ENCODE measurements at regions not wholly inside any gene's neighbourhood (a gene's known extent, or its start where the extent isn't known, plus 50 kb on each side); places are given as distances from the start of the nearest gene placed in this dataset.

DNA sequence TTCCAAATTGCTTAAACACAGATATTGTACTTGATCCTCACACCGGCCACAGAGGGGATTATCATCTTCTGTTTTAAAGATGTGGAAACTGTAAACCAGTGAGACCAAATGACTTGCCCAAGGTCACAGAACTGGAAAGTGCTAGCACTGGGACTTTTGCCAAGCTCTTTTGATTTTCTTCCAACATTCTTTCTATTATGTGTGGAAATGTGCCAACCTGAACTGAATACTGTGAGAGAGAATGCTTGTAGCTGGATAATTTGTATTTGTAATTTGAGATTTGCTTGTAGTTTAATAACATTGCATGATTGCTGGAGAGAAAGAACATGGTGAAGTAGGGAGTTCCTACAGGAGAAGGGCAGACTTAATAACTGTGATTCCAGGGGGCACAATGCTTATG is 977.9 kb upstream of the NUDT12 start:
- CTCF ChIA-PET: no interaction called here
- no peak overlapping the region for H4K5ac ChIP-seq (ENCODE audit: low read depth, low read length)
- peak overlapping the region; percentile 32; the same call in 1 of the 2 replicates for H3K4me2 ChIP-seq (ENCODE audit: low read depth, low read length)
- no peak overlapping the region for H3K18ac ChIP-seq (ENCODE audit: low read depth, low read length)
- no peaks in the 10 kb centered on the region for H3K79me1 ChIP-seq (ENCODE audit: low read depth in 1 of 2, low read length in 2 of 2)
- DNase-seq (peak; percentile 58), ATAC-seq (ENCODE audit: low read depth) (peak; percentile 80)
- H3K14ac ChIP-seq (replicated peaks; ENCODE audit: low read depth, low read length): no peak overlapping the region
- no peaks in the 10 kb centered on the region for H3K9me1 ChIP-seq (ENCODE audit: insufficient read depth, low read length)
- H4K8ac ChIP-seq (ENCODE audit: low read depth in 2 of 2, low read length in 2 of 2): no peak overlapping the region
- H3K27ac ChIP-seq (ENCODE audit: insufficient read depth, low read length): no peak overlapping the region
- POLR2A ChIA-PET (ENCODE audit: unreplicated experiment): no interaction called here
- no peaks in the 10 kb centered on the region for H3K4me1 ChIP-seq (ENCODE audit: control insufficient read depth, insufficient read depth, low read length)
- no peaks in the 10 kb centered on the region for H4K20me1 ChIP-seq (ENCODE audit: insufficient read depth, low read length)
- no peak overlapping the region for H3K56ac ChIP-seq (ENCODE audit: extremely low read depth, insufficient read depth, low read length)
- H3K23ac ChIP-seq (ENCODE audit: low read depth, low read length): no peak overlapping the region
- no peak overlapping the region for H3K4me3 ChIP-seq (ENCODE audit: insufficient read depth, low read depth, low read length)
- dilution Hi-C loops (cut with HindIII; ENCODE audit: low sequenced_read_pairs, unreplicated experiment): no loop called here
- no peak overlapping the region for H2BK15ac ChIP-seq (ENCODE audit: low read depth, low read length)
- intact Hi-C loops (cut with micrococcal nuclease): no loop called here
- no peak overlapping the region for H3K4ac ChIP-seq (ENCODE audit: low read depth, low read length)
- H3K9me3 ChIP-seq (ENCODE audit: control insufficient read depth, insufficient read depth, low read length): no peaks in the 10 kb centered on the region
- H2BK5ac ChIP-seq (ENCODE audit: low read depth, low read length, poor library complexity, severe bottlenecking): no peak overlapping the region
- no peak overlapping the region for H2AFZ ChIP-seq (replicated peaks; ENCODE audit: low read length, poor library complexity)
- H2BK120ac ChIP-seq (ENCODE audit: low read depth, low read length): no peak overlapping the region
- H3K9ac ChIP-seq (ENCODE audit: low read depth, low read length): no peak overlapping the region
- no peak overlapping the region for H2AK5ac ChIP-seq (ENCODE audit: low read depth, low read length)
- H4K91ac ChIP-seq (ENCODE audit: insufficient read depth, low read depth, low read length): no peak overlapping the region
- H2AK9ac ChIP-seq (replicated peaks; ENCODE audit: low read depth, low read length, poor library complexity): no peak overlapping the region
- no peak overlapping the region for H2BK20ac ChIP-seq (ENCODE audit: low read depth, low read length)
- no peaks in the 10 kb centered on the region for H3K27me3 ChIP-seq (ENCODE audit: control insufficient read depth, insufficient read depth, low read length)
- no TSS peak for BruUV-seq (replicated peaks)
- in situ Hi-C loops (cut with MboI; ENCODE audit: low sequenced_read_pairs): no loop called here
- H3K36me3 ChIP-seq (ENCODE audit: control insufficient read depth, insufficient read depth, low read length): no peaks in the 10 kb centered on the region
- WGBS, 2 experiments (ENCODE audit: extremely low coverage in 2 of 2, insufficient read length in 1 of 2): no CpG with 5 or more reads among the region's 1 CpG
- TF ChIP-seq RFX5 (IDR thresholded peaks at IDR 0.05; ENCODE audit: low read depth, low read length): no peak
- no peak for TF ChIP-seq BHLHE40 (IDR thresholded peaks at IDR 0.05; ENCODE audit: low read depth, low read length)
- no peak for TF ChIP-seq CEBPB (IDR thresholded peaks at IDR 0.05; ENCODE audit: low read depth, low read length)
- TF ChIP-seq FOS (IDR thresholded peaks at IDR 0.05; ENCODE audit: low read depth, low read length): no peak
- TF ChIP-seq MXI1 (IDR thresholded peaks at IDR 0.05; ENCODE audit: borderline replicate concordance, low read depth, low read length): no peak
- TF ChIP-seq, protein P1, sequence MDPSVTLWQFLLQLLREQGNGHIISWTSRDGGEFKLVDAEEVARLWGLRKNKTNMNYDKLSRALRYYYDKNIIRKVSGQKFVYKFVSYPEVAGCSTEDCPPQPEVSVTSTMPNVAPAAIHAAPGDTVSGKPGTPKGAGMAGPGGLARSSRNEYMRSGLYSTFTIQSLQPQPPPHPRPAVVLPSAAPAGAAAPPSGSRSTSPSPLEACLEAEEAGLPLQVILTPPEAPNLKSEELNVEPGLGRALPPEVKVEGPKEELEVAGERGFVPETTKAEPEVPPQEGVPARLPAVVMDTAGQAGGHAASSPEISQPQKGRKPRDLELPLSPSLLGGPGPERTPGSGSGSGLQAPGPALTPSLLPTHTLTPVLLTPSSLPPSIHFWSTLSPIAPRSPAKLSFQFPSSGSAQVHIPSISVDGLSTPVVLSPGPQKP (IDR thresholded peaks at IDR 0.05; ENCODE audit: borderline replicate concordance, low read depth, low read length): no peak
- TF ChIP-seq NFE2L2 (IDR thresholded peaks at IDR 0.05; ENCODE audit: low read depth, low read length): no peak
- TF ChIP-seq, protein P2, sequence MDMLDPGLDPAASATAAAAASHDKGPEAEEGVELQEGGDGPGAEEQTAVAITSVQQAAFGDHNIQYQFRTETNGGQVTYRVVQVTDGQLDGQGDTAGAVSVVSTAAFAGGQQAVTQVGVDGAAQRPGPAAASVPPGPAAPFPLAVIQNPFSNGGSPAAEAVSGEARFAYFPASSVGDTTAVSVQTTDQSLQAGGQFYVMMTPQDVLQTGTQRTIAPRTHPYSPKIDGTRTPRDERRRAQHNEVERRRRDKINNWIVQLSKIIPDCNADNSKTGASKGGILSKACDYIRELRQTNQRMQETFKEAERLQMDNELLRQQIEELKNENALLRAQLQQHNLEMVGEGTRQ (IDR thresholded peaks at IDR 0.05; ENCODE audit: low read depth, low read length): no peak
- TF ChIP-seq RAD21 (IDR thresholded peaks at IDR 0.05; ENCODE audit: low read length): no peak
- no peak for TF ChIP-seq POLR2A (IDR thresholded peaks at IDR 0.05; ENCODE audit: low read depth, low read length)
- no peak for TF ChIP-seq CHD1 (IDR thresholded peaks at IDR 0.05; ENCODE audit: low read depth, low read length)
- no peak for TF ChIP-seq MAFK (IDR thresholded peaks at IDR 0.05; ENCODE audit: low read depth, low read length)
- TF ChIP-seq, protein P3, sequence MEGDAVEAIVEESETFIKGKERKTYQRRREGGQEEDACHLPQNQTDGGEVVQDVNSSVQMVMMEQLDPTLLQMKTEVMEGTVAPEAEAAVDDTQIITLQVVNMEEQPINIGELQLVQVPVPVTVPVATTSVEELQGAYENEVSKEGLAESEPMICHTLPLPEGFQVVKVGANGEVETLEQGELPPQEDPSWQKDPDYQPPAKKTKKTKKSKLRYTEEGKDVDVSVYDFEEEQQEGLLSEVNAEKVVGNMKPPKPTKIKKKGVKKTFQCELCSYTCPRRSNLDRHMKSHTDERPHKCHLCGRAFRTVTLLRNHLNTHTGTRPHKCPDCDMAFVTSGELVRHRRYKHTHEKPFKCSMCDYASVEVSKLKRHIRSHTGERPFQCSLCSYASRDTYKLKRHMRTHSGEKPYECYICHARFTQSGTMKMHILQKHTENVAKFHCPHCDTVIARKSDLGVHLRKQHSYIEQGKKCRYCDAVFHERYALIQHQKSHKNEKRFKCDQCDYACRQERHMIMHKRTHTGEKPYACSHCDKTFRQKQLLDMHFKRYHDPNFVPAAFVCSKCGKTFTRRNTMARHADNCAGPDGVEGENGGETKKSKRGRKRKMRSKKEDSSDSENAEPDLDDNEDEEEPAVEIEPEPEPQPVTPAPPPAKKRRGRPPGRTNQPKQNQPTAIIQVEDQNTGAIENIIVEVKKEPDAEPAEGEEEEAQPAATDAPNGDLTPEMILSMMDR (conservative IDR thresholded peaks at IDR 0.05; ENCODE audit: low read depth, low read length): no peak
- TF ChIP-seq RCOR1 (IDR thresholded peaks at IDR 0.05; ENCODE audit: insufficient replicate concordance, low read length): no peak
- no peak for TF ChIP-seq SMC3 (IDR thresholded peaks at IDR 0.05; ENCODE audit: low read depth, low read length)
- TF ChIP-seq MAZ (IDR thresholded peaks at IDR 0.05; ENCODE audit: borderline replicate concordance, low read depth, low read length): no peak

Measured in IMR-90 (cell line).